GM18520 (cell line): ENCODE measurements at regions not wholly inside any gene's neighbourhood (a gene's known extent, or its start where the extent isn't known, plus 50 kb on each side); places are given as distances from the start of the nearest gene placed in this dataset.
"Not testable (repeated sequence)": the region's sequence is repeated elsewhere in the genome, so short reads cannot be mapped to it uniquely, and the experiment has no call there.

ENCODE experiments used
- ATAC-seq: cut with Tn5 transposase; IDR thresholded peaks from one replicate; pipeline ENCODE4 v1.9.1; 2021; ENCODE audit not compliant: unreplicated experiment

DNA sequence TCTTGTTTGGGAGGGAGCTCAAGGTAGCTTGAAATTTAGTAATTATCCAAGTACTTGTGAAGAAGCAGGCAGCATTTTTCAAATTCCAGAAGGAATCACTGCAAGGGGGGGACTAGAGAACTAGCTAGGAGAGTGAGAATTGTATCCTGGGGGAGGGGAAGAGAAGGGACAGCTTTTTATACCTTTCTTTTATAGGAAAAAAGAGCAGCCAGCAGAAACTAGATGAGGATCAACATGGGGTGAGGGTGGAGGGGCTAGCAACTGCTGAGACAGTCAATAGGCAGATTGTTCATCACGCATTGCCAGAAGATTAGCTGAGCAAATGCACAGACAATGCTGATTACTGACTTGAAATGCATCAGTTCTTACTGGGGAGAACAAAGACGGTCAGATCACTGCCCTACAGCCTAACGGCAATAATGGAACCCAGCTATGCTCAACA is 514.3 kb upstream of the CITED2 start:
- ATAC-seq: no peak

DNA sequence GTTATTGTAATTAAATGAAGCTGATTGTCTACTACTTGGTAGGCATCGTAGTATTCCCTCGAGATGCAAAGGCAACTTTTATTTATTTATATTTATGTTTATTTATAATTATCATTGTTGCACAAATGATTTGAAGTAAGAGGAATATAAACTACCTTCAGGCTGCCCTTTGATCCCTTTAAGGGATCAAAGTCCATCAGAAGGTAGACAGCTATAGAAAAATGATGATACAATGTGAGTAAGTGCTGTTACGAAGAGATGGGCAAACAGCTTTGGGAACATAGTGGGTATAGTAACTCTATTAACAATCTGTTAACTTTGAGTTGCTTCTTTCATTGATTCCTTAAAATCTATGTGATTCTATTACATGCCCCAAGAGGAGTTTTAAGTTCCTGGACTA is 512.8 kb upstream of the CITED2 start:
- ATAC-seq: no peak

DNA sequence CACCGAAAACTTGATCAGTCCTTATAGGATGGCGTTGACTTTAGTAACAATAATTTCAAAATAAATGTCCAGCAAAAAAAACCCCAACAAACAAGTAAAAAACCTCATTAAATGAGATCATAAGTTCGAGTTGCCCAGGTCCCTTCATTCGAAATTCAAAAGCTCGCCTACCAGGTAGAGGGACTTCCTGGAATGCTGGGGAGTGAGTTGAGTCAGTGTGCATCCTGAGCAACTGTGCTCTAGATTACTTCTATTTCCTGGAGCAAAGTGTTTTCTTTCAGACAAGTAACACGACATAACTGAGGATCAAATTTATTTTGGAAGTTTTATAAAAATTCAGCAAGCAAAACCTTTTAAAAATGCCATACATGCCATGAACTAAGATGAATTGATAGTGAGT is 511.9 kb upstream of the CITED2 start:
- no peak for ATAC-seq

DNA sequence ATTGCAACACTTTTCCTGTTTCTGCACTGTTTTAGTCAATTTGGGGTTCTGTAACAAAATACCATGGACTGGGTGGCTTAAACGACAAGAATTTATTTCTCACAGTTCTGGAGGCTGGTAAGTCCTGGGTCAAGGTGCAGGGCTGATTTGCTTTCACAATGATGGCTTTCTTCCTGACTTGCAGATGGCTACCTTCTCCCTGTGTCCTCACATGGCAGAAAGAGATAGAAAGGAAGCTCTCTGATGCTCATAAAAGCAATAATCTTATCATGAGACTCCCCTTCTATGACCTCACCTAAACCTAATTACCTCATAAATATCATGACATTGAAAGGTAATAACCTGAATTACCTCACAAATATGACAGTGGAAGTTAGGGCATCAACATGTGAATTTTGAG is 511.5 kb upstream of the CITED2 start:
- no peak for ATAC-seq

DNA sequence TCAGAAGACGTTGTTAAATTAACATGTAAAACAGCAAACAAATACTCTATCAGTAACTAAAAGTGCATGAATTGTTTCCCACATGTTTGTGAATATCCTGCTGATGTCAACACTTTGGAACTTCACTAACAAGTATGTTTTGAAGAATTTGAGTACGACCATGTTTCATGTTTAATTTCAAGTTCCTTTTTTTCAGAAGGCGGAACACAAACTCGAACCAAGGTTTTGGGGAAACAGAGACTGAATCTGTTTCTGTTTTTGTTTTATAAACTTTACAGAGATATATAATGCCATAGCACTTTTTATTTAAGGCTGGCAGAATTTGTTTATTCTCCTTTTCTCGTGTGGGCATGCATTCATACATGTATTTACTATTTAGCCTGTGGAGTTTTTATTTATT is 509.3 kb upstream of the CITED2 start:
- ATAC-seq: no peak

DNA sequence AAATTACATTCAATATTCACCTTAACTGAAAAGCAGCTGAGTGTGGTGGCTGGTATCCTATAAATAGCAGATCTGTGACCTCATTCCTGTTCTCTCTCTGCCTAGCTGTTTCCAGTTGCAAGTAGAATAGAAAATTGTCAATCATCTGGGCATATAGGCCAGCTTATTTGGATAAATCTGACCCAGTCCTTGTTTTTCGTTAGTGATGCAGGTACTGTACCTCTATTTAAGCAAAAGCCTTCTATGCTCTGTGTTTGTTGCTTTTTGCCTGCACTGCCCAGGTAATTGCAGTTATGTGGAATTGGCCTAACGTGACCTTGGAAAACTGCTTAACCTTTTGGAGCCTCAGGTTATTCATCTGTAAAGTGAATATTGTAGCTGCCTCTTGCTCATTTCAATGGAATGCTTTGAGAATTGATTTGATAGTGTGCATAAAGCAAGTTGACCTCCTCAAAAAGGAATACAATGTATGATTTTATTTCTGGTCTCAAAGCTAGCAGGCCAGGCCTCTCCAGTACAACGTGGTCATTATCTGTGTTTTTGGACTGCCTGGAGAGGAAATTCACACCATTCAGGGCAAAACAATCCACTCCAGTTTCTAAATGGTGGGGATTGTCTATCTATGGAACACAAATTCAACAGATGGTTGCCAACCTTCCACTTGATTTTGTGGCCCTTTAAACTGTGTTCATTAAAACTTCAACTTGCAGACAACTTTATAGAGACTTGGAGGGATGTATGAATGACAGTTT is 508.7 kb upstream of the CITED2 start:
- no peak for ATAC-seq

DNA sequence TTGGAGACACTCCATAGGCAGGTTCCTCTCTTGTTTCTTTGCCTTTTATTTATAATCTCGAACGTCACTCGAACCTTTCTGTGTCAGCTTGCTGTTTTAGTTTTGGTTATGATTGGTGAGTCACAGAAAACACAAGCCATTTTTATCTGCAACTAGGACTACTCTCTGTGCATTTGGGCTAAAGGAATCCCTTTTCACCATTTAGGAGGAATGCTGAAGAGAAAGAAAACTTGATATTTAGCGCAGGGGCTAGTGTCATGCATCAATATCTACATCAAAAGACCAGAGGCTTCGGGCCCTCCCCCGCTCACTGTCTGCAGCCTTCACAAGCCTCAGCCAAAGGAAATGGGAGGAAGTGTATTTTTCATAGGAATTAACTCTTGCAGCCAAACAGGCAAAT is 507.8 kb upstream of the CITED2 start:
- ATAC-seq: no peak

DNA sequence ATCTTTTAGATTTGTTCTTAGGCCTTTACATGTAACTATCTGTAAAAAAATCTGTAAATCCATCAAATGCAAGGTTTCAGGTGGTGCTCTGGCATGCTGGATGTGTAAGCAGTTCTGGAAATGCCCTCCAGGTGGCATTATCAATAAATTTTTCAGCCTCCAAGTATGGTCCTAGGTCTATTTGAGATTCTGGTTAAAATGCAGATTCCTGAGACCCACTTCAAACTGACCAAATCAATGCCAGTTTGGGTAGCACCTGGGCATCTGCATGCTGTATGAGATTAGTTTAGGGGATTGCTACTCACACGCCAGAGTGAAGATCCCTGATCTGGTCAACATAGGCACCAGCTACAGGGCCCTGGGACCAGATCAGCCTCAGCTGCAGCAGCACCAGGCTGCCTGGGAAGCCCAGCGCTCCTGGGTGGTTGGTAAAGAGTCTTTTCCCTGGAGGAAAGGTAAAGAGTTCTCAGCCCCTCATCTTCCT is 507.3 kb upstream of the CITED2 start:
- ATAC-seq: peak; percentile 66

DNA sequence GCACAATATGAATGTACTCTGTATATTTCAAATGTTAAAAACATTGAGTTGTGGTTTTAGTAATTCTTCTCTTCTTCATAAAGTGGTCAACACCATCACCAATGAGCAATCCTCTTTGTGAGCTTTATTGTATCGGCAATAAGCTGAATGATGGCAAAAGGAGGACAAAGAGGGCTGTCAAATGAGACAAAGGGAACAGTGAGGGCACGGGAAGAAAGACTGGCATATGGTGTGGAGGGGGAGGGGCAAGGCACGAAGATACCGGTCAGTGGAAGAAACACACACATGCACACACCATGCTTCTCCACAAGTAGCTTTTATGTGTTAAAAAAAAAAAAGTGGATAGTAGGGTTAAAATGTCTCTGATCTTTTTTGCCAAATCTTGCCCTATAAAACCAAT is 506.8 kb upstream of the CITED2 start:
- no peak for ATAC-seq

DNA sequence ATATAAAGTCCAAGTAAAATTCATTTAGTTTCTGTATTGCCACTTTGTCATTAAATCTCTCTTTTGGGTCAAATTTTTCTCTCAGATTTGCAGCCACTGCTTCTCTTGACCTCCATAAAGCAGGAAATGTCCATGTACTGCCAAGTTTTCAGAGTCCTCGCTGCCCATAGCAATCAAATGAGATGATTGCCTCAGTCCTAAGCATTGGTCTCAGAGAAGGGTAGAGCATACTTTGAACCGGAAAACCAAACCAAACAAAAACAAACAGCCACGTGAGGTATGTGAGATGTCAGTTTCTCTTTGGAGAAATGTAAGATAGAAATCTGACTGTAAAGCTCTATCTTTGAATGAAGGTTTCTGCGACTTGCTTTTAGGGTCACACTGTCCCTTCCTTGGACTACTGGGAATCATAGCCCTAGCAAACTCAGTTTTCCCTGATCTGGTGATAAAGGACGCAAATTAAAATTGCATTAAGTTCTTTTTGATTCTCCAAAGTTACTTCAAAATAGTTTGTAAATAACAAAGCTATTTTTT is 505.4 kb upstream of the CITED2 start:
- no peak for ATAC-seq

DNA sequence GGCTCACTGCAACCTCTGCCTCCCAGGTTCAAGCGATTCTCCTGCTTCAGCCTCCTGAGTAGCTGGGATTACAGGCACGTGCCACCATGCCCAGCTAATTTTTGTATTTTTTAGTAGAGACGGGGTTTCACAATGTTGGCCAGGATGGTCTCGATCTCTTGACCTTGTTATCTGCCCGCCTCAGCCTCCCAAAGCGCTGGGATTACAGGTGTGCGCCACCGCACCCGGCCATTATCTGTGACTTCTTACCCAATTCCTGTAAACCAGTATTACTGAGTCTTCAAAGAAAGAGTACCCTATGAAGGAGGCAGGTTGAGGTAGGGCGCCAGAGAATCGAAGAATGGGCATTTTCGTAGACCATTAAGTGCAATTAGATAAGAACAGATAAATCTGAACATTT is 504.8 kb upstream of the CITED2 start:
- not testable (repeated sequence) for ATAC-seq

DNA sequence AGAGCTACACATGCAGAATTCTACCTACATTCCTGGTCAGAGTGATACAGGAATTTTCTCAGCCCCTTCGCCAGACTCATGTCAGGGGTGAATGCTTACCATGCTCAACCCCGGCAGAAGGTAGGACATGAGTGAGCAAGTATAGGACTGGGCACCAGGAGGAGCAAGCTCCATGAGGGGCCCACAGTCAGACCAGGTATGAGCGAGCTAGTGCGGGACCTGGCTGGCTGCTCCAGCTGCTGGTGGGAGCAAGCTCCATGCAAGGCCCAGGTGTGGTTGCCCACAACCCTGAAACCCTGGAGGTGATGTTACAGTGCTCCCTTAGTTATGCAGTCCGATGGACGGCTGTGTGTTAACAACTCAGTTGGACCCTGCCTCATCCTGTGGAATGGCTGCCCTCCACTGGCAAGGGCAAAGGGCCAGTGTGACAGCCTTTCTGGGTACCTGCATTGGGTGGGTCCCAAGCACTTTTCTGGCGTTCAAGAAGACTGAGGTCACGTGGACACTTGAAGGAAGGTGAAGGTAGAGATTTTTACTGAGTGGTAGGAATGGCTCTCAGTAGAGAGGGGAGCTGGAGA is 503.5 kb upstream of the CITED2 start:
- no peak for ATAC-seq

DNA sequence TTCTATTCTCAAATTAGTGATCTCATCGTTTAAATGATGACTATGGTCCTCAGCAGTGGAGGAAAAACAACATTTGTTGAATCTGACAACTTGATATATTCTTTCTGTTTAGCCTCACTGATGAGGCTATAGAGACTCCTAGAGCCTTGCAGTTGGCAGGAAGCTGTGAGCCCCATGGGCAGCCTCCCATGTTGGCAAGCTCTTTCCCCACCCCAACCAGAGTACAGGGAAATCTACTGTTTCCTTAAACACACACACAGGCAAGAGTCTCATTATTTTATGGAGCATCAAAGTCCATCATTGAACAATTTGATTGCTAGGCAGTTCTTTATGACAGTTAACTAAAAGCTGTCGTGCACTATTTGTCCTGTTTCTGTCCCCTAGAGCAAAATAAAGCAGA is 498.2 kb upstream of the CITED2 start:
- ATAC-seq: no peak

DNA sequence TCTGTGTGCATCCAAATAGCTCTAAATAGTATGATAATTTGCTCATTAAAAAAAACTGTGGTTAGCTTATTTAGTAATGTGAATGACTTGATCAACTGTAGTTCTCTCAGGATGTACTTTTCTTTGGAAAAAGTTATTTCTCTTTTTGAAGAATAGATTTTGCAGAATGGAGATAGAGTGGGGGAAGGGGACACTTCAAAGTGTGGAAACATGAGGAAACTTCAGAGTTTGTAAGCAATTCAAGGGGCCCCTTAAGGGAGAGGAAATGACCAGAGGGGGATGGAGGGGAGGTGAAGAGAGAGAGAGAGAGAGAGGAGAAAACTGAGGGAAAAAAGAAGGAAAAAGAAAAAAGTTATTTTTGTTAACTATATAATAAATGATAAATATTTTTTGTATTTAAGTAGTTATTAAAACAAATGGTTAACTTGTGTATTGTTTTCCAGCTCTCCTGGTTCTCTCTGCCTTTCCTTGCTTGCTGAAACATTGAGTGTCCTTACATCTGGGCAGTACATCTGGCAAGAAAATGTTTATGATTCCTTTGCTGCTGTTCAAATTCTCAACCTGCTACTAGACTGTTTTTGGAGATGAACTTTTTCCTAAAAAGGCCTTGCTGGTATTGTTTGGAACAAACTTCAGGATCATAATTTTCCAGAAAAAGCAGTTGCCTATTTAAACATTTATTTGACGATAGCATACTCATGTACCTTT is 497.5 kb upstream of the CITED2 start:
- no peak for ATAC-seq

DNA sequence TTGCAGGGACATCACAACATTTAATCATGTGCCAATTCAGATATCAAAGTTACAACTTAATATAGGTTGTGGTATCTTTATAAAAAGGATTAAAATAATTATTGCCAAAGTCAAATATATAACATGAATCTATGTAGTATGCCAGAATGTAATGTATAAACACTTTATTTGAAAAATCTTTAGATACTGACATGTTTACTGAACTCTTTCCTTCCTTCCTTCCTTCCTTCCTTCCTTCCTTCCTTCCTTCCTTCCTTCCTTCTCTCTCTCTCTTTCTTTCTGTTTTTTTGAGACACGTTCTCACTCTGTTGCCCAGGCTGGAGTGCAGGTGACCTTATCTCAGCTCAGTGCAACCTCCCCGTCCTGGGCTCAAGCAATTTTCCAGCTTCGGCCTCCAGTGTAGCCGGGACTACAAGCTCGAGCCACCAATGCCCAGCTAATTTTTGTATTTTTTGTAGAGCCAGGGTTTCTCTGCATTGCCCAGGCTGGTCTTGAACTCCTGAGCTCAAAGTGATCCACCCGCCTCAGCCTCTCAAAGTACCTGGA is 496.8 kb upstream of the CITED2 start:
- ATAC-seq: no peak

DNA sequence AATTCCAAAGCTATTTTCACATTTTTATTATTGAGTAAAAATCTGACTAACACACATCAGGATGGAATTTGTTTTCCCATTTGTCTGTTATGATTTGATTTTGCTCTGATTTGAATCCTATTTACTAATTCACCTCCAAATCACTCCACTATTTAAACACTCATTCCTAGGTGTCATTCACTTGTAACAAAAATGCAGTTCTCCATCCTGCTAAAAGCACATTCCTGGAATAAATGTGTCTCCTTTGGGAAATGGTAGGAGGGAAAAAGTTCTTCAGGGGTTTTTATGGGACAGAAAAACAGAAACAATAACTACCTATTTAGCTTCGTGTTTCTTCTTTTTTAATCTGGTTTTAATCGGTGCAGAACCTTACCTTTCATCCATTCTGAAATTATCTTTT is 494.1 kb upstream of the CITED2 start:
- ATAC-seq: no peak

DNA sequence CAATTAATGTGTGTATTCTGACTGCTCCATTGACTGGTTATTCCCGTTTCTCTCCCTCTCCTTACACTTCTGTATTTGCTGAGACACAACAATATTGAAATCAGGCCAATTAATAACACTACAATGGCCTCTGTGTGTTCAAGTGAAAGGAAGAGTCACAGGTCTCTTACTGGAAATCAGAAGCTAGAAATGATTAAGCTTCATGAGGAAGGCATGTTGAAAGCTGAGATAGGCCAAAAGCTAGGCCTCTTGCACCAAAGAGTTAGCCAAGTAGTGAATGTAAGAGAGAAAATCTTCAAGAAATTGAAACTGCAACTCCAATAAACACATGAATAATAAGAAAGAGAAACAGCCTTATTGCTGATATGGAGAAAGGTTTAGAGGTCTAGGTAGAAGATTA is 489.5 kb upstream of the CITED2 start:
- ATAC-seq: no peak

DNA sequence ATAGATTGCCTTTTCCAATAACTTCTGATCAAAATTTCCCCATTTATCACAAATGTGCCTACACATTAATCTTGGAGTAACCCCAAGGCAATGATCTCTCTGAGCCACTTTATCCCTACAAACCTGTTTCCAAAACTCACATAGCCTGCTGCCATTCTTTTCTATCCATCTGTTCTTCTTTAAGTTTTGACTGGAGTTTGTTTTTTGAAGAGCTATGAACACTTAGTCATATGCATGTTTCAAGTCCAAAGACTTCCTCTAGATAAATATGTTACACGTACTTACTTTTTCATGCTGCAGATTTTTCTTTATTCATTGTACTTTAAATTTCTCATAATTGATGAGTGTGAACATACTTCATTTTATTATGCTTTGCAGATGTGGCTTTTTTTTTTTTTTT is 488.9 kb upstream of the CITED2 start:
- no peak for ATAC-seq

DNA sequence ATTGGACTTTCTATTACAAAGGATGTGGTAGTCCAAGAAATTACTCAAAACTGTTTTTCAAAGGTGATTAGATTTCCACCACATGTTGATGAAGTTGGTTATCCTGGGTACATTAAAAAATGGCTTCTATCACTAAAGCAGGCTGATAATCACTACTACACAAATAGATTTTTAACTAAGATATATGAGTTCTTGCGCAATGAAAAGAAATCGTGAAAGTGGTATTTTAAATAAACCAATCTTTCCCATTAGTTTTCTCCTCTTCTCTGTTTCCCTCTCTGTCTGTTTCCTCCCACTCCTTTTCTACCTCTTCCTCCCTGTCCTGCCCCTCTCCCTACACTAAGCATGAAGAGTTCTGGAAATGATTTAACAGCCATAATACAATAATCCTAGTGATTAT is 487.9 kb upstream of the CITED2 start:
- no peak for ATAC-seq

DNA sequence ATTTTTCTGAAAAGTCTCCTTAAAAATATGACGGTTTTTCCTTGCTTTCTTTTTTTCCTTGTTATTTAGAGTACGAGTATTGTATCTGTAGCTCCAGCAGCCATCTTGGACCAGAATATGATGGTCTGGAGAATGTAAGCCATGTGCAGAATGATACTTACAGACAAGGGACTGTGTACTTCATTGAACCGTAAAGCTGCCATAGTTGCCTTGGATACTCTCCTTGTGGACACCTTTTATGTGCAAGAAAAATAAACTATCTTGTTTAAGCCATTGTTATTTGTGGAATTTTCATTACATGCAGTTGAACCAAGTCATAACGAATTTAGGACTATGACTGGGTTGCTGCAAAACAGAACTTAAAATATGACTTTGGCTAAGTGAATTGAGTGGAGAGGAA is 485.8 kb upstream of the CITED2 start:
- no peak for ATAC-seq

DNA sequence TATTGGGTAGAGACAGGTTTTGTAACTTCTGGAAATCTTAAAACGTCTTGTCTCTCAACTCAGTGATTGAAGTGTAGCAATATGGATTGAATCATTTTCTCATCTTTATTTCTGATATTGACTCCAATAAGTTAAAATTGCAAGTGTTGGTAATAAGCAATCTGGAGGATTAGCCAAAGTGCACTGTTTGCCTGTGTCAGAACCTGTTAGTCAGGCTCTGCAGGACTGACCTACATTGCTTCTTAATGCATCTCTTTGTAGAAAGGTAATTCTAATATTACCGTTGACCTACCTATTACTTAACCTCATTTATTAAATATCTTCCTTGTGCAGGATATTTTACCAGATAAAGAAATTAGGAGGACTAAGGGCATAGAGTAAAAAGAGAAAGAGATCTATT is 484.0 kb upstream of the CITED2 start:
- no peak for ATAC-seq

DNA sequence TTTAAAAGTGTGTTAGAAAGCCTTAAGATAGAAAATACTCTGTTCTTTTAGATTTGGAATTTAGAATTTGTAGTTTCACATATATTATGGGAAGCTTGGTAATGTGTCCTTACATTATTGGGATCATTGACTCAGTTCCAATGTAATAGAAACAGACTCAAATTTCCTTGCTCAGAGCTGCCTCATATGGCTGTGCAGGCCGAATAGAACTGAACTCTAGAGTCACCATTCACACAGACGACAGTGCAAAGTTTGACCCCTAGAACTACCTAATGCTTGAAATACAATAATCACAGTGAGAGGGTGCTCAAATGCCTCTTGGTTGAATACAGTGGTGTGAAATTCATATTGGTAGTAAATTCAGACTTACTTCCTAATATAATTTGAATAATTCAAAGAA is 482.7 kb upstream of the CITED2 start:
- no peak for ATAC-seq
